ENCODE measurements at regions not wholly inside any gene's neighbourhood (a gene's known extent, or its start where the extent isn't known, plus 50 kb on each side); places are given as distances from the start of the nearest gene placed in this dataset.

- H3K27me3 ChIP-seq (ENCODE audit: insufficient read depth, poor library complexity, severe bottlenecking), result no peaks in the 10 kb centered on the region
- DNase-seq (ENCODE audit: low read depth in 1 of 2, low spot score in 1 of 2), result no peak
- TF ChIP-seq SPI1 (IDR thresholded peaks at IDR 0.05; ENCODE audit: borderline replicate concordance, low read depth), result no peak
- TF ChIP-seq CTCF (IDR thresholded peaks at IDR 0.05; ENCODE audit: insufficient read depth, low read length), result no peak
- TF ChIP-seq, protein P1, sequence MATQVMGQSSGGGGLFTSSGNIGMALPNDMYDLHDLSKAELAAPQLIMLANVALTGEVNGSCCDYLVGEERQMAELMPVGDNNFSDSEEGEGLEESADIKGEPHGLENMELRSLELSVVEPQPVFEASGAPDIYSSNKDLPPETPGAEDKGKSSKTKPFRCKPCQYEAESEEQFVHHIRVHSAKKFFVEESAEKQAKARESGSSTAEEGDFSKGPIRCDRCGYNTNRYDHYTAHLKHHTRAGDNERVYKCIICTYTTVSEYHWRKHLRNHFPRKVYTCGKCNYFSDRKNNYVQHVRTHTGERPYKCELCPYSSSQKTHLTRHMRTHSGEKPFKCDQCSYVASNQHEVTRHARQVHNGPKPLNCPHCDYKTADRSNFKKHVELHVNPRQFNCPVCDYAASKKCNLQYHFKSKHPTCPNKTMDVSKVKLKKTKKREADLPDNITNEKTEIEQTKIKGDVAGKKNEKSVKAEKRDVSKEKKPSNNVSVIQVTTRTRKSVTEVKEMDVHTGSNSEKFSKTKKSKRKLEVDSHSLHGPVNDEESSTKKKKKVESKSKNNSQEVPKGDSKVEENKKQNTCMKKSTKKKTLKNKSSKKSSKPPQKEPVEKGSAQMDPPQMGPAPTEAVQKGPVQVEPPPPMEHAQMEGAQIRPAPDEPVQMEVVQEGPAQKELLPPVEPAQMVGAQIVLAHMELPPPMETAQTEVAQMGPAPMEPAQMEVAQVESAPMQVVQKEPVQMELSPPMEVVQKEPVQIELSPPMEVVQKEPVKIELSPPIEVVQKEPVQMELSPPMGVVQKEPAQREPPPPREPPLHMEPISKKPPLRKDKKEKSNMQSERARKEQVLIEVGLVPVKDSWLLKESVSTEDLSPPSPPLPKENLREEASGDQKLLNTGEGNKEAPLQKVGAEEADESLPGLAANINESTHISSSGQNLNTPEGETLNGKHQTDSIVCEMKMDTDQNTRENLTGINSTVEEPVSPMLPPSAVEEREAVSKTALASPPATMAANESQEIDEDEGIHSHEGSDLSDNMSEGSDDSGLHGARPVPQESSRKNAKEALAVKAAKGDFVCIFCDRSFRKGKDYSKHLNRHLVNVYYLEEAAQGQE (IDR thresholded peaks at IDR 0.05; ENCODE audit: insufficient replicate concordance, low read depth), result no peak
- H3K4me3 ChIP-seq (replicated peaks; ENCODE audit: insufficient read depth, low read length), result no peak overlapping the region
- no peak overlapping the region for H3K27ac ChIP-seq (replicated peaks)
These were observed 246.1 kb downstream of the TBL1XR1 start for GRCh38 chr3:176951144-176951543.

- Histone ChIP-seq H3K4me3 (replicated peaks; ENCODE audit: insufficient read depth, low read length) (no peak overlapping the region), H3K27ac (replicated peaks) (no peak overlapping the region)
- no peak for TF ChIP-seq GABPA (IDR thresholded peaks at IDR 0.05; ENCODE audit: low read depth)
- TF ChIP-seq, protein P1 (IDR thresholded peaks at IDR 0.05; ENCODE audit: insufficient replicate concordance, low read depth), result no peak
- no peak for TF ChIP-seq SPI1 (IDR thresholded peaks at IDR 0.05; ENCODE audit: borderline replicate concordance, low read depth)
- TF ChIP-seq CTCF (IDR thresholded peaks at IDR 0.05; ENCODE audit: insufficient read depth, low read length), result no peak
- TF ChIP-seq POLR2AphosphoS5 (IDR thresholded peaks at IDR 0.05; ENCODE audit: low read depth), result no peak
These were observed 246.5 kb downstream of the TBL1XR1 start for GRCh38 chr3:176950743-176951142.

GRCh38 chr3:176948151-176948550 is 249.1 kb downstream of the TBL1XR1 start:
- no peak for DNase-seq (ENCODE audit: low read depth in 1 of 2, low spot score in 1 of 2)
- no peak for TF ChIP-seq GABPA (IDR thresholded peaks at IDR 0.05; ENCODE audit: low read depth)
- no peak for TF ChIP-seq SPI1 (IDR thresholded peaks at IDR 0.05; ENCODE audit: borderline replicate concordance, low read depth)
- no peak for TF ChIP-seq POLR2AphosphoS5 (IDR thresholded peaks at IDR 0.05; ENCODE audit: low read depth)
- TF ChIP-seq, protein P1 (IDR thresholded peaks at IDR 0.05; ENCODE audit: insufficient replicate concordance, low read depth), result no peak
- no peak for TF ChIP-seq CTCF (IDR thresholded peaks at IDR 0.05; ENCODE audit: insufficient read depth, low read length)
- H3K27me3 ChIP-seq (ENCODE audit: insufficient read depth, poor library complexity, severe bottlenecking), result no peaks in the 10 kb centered on the region

More at GRCh38 chr3:176950743-176951142, 246.5 kb downstream of the TBL1XR1 start:
- H3K27me3 ChIP-seq (ENCODE audit: insufficient read depth, poor library complexity, severe bottlenecking), result no peaks in the 10 kb centered on the region
- DNase-seq (ENCODE audit: low read depth in 1 of 2, low spot score in 1 of 2), result no peak

More at GRCh38 chr3:176948151-176948550, 249.1 kb downstream of the TBL1XR1 start:
- Histone ChIP-seq H3K4me3 (replicated peaks; ENCODE audit: insufficient read depth, low read length) (no peak overlapping the region), H3K27ac (replicated peaks) (no peak overlapping the region)
